Sigmoid colon (tissue), 6 donors: ENCODE measurements at regions not wholly inside any gene's neighbourhood (a gene's known extent, or its start where the extent isn't known, plus 50 kb on each side); places are given as distances from the start of the nearest gene placed in this dataset.
A peak's percentile ranks its signal among the peaks of the same experiment; 100 is the strongest.

ENCODE experiments used
- DNase-seq: peaks from one replicate; pipeline ENCODE4 v3.0.0-alpha.2; 2019
- H3K27ac ChIP-seq, 4 donors: fragments of 200-600 bp; sonication (generic); one replicate each; pipeline ENCODE4 v1.5.1; 2016 to 2019; ENCODE audit warnings: mild to moderate bottlenecking in 1 of 4
- H3K27me3 ChIP-seq, 3 donors: fragments of 200-600 bp; sonication (generic); one replicate each; pipeline ENCODE4 v1.5.1; 2019; ENCODE audit warnings: mild to moderate bottlenecking in 1 of 3
- H3K36me3 ChIP-seq, 4 donors: fragments of 200-600 bp; sonication (generic); one replicate each; pipeline ENCODE4 v1.5.1; 2016 to 2019
- H3K4me1 ChIP-seq, 4 donors: fragments of 200-600 bp; sonication (generic); one replicate each; pipeline ENCODE4 v1.5.1; 2017 to 2019
- H3K4me3 ChIP-seq, 4 donors: fragments of 200-600 bp; sonication (generic); one replicate each; pipeline ENCODE4 v1.5.1; 2017 to 2019; ENCODE audit warnings: mild to moderate bottlenecking in 2 of 4, moderate library complexity in 1 of 4
- H3K9me3 ChIP-seq, 4 donors: fragments of 200-600 bp in 3 of 4; sonication (generic) in 3 of 4; one replicate each; pipeline versions ENCODE4 v1.5.1 to v1.6.1; 2013 to 2019
- CTCF ChIP-seq, 4 experiments: fragments of 450-650 bp in 3 of 4; fragments of 200-600 bp in 1 of 4; IDR thresholded peaks; one replicate each; pipeline ENCODE4 v1.5.1; 2016 to 2019; ENCODE audit warnings: antibody characterized with exemption in 4 of 4, mild to moderate bottlenecking in 3 of 4, moderate library complexity in 2 of 4
- EP300 ChIP-seq, 4 donors: sonication (generic); formaldehyde crosslinking; IDR thresholded peaks; one replicate each; pipeline ENCODE4 v1.6.1; 2017; ENCODE audit warnings: antibody characterized with exemption in 4 of 4
- POLR2A ChIP-seq, 2 donors: fragments of 450-650 bp; IDR thresholded peaks; one replicate each; pipeline ENCODE4 v1.6.1; 2016; ENCODE audit warnings: antibody characterized with exemption in 2 of 2, mild to moderate bottlenecking in 2 of 2, moderate library complexity in 2 of 2
- POLR2AphosphoS5 ChIP-seq, 4 donors: sonication (generic); formaldehyde crosslinking; IDR thresholded peaks; one replicate each; pipeline ENCODE4 v1.6.1; 2017; ENCODE audit warnings: antibody characterized with exemption in 4 of 4
- WGBS, 2 donors: extraction: QIAGEN DNeasy Blood & Tissue Kit; methylation state at CpG; one replicate each; pipeline ENCODE4 v1.1.7; 2013; 5-methylcytosine and 5-hydroxymethylcytosine counted together
- intact Hi-C: fragments of 100-400 bp; cut with DNase I; formaldehyde crosslinking; loops from one replicate; pipeline ENCODE4 v1.15.1; 2023
- donor health status: healthy with polysubstance abuse.
- donor health status: healthy.

GRCh38 chr2:240375024-240375645 lies 60.3 kb upstream of the GPC1 start:
- Histone ChIP-seq H3K36me3 (no peaks in the 10 kb centered on the region), H3K9me3 (peaks cover 0 to under 1% (median 0%) of the 10 kb centered on the region in 4 donors), H3K27me3 (no peaks in the 10 kb centered on the region), H3K4me3 (no peak overlapping the region), H3K27ac (peak overlapping the region; percentile 74 to 87 (median 76)), H3K4me1 (peaks cover 0 to 48% (median 30%) of the 10 kb centered on the region in 4 donors)
- TF ChIP-seq POLR2A (IDR thresholded peaks at IDR 0.05) (no peak), POLR2AphosphoS5 (IDR thresholded peaks at IDR 0.05) (no peak), CTCF (IDR thresholded peaks at IDR 0.05) (no peak), EP300 (IDR thresholded peaks at IDR 0.05) (no peak)
- intact Hi-C loops: no loop called here
- 85 to 91% methylated on average over 28 of the region's 28 CpGs for WGBS, 2 donors
- DNase-seq: no peak

DNA sequence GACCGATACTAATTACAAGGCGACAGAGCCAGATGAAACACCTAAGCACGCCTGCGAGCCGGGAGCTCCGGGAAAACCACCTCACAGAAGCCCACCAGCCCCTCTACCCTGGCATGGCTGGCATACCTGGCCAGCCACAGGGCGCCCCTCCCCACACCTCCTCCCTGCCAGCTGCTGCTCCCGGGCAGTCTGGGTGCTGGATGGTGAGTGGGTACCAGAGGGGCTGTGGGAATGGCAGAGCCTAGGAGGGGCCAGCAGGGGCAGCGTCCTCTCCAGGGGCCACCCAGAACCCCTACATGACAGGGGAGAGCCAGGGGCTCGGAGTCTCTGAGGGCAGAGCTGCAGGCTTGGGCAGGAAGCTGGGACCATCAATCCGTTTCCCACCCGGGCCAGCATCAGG lies 58.7 kb upstream of the GPC1 start:
- no peaks in the 10 kb centered on the region for H3K36me3 ChIP-seq
- WGBS, 2 donors: 77 to 82% methylated on average over 12 of the region's 12 CpGs
- peaks cover 0 to 33% (median 24%) of the 10 kb centered on the region in 4 donors for H3K4me1 ChIP-seq
- no peak overlapping the region for H3K27ac ChIP-seq
- no peak overlapping the region for H3K4me3 ChIP-seq
- intact Hi-C loops: no loop called here
- H3K27me3 ChIP-seq: no peaks in the 10 kb centered on the region
- peaks cover 0 to 4% (median 0%) of the 10 kb centered on the region in 4 donors for H3K9me3 ChIP-seq
- DNase-seq: no peak
- TF ChIP-seq CTCF (IDR thresholded peaks at IDR 0.05): no peak
- no peak for TF ChIP-seq POLR2A (IDR thresholded peaks at IDR 0.05)
- no peak for TF ChIP-seq EP300 (IDR thresholded peaks at IDR 0.05)
- no peak for TF ChIP-seq POLR2AphosphoS5 (IDR thresholded peaks at IDR 0.05)

DNA sequence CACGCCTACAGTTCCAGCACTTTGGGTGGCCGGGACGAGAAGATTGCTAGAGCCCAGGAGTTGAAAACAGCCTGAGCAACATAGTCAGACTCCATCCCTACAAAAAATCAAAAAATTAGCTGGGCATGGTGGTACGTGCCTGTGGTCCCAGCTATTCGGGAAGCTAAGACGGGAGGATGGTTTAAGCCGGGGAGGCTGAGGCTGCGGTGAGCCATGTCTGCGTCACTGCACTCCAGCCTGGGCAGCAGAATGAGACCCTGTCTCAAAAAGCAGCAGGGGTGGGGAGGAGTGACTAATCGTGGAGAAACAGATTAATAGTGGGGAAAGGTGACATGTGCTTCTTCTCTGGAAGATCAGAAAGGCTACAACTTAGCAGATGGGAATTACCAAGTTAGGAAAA lies 58.1 kb upstream of the GPC1 start:
- intact Hi-C loops: no loop called here
- 84 to 89% methylated on average over 10 of the region's 10 CpGs for WGBS, 2 donors
- H3K27me3 ChIP-seq: no peaks in the 10 kb centered on the region
- DNase-seq: no peak
- no peaks in the 10 kb centered on the region for H3K36me3 ChIP-seq
- TF ChIP-seq EP300 (IDR thresholded peaks at IDR 0.05) (no peak), CTCF (IDR thresholded peaks at IDR 0.05) (no peak)
- peaks cover 0 to 4% (median 0%) of the 10 kb centered on the region in 4 donors for H3K9me3 ChIP-seq
- H3K27ac ChIP-seq: no peak overlapping the region
- peaks cover 0 to 27% (median 23%) of the 10 kb centered on the region in 4 donors for H3K4me1 ChIP-seq
- H3K4me3 ChIP-seq: no peak overlapping the region

DNA sequence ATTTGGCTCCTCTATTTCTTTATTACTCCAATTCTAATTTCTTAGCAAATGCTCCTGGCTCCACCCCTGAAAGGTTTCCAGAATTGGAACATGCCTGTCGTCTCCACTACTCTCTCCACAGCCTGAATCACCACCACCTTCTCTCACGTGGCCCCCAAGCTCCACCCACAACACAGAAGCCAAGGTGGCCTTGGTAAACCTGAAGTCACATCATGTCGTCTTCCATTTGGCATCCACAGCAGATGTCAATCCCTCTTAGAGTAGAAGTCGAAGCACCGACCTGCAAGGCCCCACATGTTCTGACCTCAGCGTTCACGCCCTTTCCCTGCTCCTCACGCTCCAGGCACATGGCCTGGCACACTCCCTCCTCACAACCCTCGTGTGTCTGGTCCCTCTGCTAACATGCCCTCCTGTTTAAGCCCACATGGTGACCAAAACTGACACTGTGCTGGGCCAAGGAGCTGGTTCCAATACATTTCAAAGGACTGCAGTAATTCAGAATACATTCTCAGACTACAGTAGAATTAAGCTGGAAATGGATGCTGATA lies 56.3 kb upstream of the GPC1 start:
- Histone ChIP-seq H3K27me3 (no peaks in the 10 kb centered on the region), H3K9me3 (peaks cover 0 to 4% (median 0%) of the 10 kb centered on the region in 4 donors), H3K36me3 (no peaks in the 10 kb centered on the region), H3K4me1 (peaks cover 0 to 9% (median 9%) of the 10 kb centered on the region in 4 donors), H3K4me3 (no peak overlapping the region), H3K27ac (no peak overlapping the region)
- intact Hi-C loops: no loop called here
- DNase-seq: no peak
- TF ChIP-seq POLR2A (IDR thresholded peaks at IDR 0.05) (no peak), POLR2AphosphoS5 (IDR thresholded peaks at IDR 0.05) (no peak), EP300 (IDR thresholded peaks at IDR 0.05) (no peak), CTCF (IDR thresholded peaks at IDR 0.05) (no peak)
- WGBS, 2 donors: 58 to 71% methylated on average over 9 of the region's 9 CpGs
